OCI-LY7 (cell line): ENCODE measurements at regions not wholly inside any gene's neighbourhood (a gene's known extent, or its start where the extent isn't known, plus 50 kb on each side); places are given as distances from the start of the nearest gene placed in this dataset.

Experiments used
- EZH2phosphoT487 ChIP-seq: fragments of 200-600 bp; sonication (generic); IDR thresholded peaks from 2 replicates; pipeline ENCODE4 v1.6.1; 2018; ENCODE audit warnings: low read depth, borderline replicate concordance, mild to moderate bottlenecking, mixed run types, antibody characterized with exemption, low read length, moderate library complexity, mixed read lengths
- TF ChIP-seq, protein P1 (sequence below): fragments of 200-600 bp; sonication (generic); conservative IDR thresholded peaks from 2 replicates; pipeline ENCODE4 v1.5.1; 2014; ENCODE audit warnings: mild to moderate bottlenecking, antibody characterized with exemption, low read length, moderate library complexity, mixed read lengths

- TF ChIP-seq, protein P1, sequence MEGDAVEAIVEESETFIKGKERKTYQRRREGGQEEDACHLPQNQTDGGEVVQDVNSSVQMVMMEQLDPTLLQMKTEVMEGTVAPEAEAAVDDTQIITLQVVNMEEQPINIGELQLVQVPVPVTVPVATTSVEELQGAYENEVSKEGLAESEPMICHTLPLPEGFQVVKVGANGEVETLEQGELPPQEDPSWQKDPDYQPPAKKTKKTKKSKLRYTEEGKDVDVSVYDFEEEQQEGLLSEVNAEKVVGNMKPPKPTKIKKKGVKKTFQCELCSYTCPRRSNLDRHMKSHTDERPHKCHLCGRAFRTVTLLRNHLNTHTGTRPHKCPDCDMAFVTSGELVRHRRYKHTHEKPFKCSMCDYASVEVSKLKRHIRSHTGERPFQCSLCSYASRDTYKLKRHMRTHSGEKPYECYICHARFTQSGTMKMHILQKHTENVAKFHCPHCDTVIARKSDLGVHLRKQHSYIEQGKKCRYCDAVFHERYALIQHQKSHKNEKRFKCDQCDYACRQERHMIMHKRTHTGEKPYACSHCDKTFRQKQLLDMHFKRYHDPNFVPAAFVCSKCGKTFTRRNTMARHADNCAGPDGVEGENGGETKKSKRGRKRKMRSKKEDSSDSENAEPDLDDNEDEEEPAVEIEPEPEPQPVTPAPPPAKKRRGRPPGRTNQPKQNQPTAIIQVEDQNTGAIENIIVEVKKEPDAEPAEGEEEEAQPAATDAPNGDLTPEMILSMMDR, result no peak
- TF ChIP-seq EZH2phosphoT487, result no peak
Measured at GRCh38 chr4:25569716-25570115, 85.9 kb upstream of the SLC34A2 start.
